HepG2 (cell line): ENCODE measurements at regions not wholly inside any gene's neighbourhood (a gene's known extent, or its start where the extent isn't known, plus 50 kb on each side); places are given as distances from the start of the nearest gene placed in this dataset.

ENCODE experiments used
- ERF ChIP-seq: IDR thresholded peaks from 2 replicates; pipeline ENCODE4 v1.6.1; 2018; ENCODE audit warnings: missing biosample characterization, missing genetic modification reagents
- GPN1 ChIP-seq: sonication (generic); formaldehyde crosslinking; IDR thresholded peaks from 2 replicates; pipeline ENCODE4 v1.5.1; 2020; ENCODE audit warnings: missing genetic modification reagents, borderline replicate concordance
- POLR2A ChIP-seq, 2 experiments: IDR thresholded peaks; 2 replicates each; pipeline ENCODE4 v1.6.1; 2011; ENCODE audit warnings: low read depth in 2 of 2, low read length in 2 of 2, mild to moderate bottlenecking in 1 of 2, moderate library complexity in 1 of 2; ENCODE audit not compliant: insufficient read depth in 1 of 2
- SIN3B ChIP-seq: fragments of 150-350 bp; IDR thresholded peaks from 2 replicates; pipeline ENCODE4 v1.6.1; 2014; ENCODE audit warnings: low read length
- TOPORS ChIP-seq: sonication (generic); formaldehyde crosslinking; IDR thresholded peaks from 2 replicates; pipeline ENCODE4 v1.8.0; 2023; ENCODE audit warnings: mild to moderate bottlenecking, missing genetic modification reagents
- ZNF552 ChIP-seq: sonication (generic); formaldehyde crosslinking; IDR thresholded peaks from 2 replicates; pipeline ENCODE4 v1.9.0; 2022; ENCODE audit warnings: missing genetic modification reagents, mild to moderate bottlenecking, borderline replicate concordance
- ZNF558 ChIP-seq: sonication (generic); formaldehyde crosslinking; IDR thresholded peaks from 2 replicates; pipeline ENCODE4 v1.9.0; 2022; ENCODE audit warnings: mild to moderate bottlenecking, missing genetic modification reagents, borderline replicate concordance
- ZNF589 ChIP-seq: sonication (generic); formaldehyde crosslinking; conservative IDR thresholded peaks from 2 replicates; pipeline ENCODE4 v1.8.0; 2022; ENCODE audit warnings: mild to moderate bottlenecking, moderate library complexity, missing genetic modification reagents
- ZSCAN12 ChIP-seq: sonication (generic); formaldehyde crosslinking; IDR thresholded peaks from 2 replicates; pipeline ENCODE4 v1.9.0; 2021; ENCODE audit warnings: mild to moderate bottlenecking, missing genetic modification reagents
- TF ChIP-seq, protein P1 (sequence below): IDR thresholded peaks from 2 replicates; pipeline ENCODE4 v1.6.1; 2012; ENCODE audit warnings: low read depth, low read length, improper control_type of control experiment

DNA sequence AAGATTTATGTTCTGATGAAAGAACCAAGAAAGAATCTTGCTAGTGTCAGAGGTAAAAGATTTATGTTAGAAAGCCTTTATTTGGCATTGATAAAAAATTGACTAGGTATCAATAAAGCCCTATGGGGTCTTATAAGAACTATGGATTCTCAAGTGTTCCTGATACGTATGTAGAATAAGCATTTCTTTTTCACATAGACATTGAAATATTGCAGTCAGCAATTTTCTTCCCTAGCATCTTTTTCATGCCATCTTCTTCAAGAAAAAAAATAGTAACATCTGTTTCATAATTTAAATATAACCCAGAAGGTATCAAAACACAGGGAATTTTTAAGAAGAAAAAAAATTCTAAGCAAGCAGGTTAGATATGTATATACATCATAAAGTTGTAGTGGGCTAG lies 230.6 kb downstream of the CENPW start:
- TF ChIP-seq ZNF589 (CRISPR knock-in tag) (no peak), ZNF558 (CRISPR knock-in tag) (no peak), ZNF552 (no peak), TOPORS (no peak), ERF (no peak), POLR2A (IDR thresholded peaks at IDR 0.05; ENCODE audit: insufficient read depth in 1 of 2, low read depth in 2 of 2, low read length in 2 of 2) (no peak), SIN3B (no peak), GPN1 (CRISPR knock-in tag) (no peak), ZSCAN12 (CRISPR knock-in tag) (no peak)
- TF ChIP-seq, protein P1, sequence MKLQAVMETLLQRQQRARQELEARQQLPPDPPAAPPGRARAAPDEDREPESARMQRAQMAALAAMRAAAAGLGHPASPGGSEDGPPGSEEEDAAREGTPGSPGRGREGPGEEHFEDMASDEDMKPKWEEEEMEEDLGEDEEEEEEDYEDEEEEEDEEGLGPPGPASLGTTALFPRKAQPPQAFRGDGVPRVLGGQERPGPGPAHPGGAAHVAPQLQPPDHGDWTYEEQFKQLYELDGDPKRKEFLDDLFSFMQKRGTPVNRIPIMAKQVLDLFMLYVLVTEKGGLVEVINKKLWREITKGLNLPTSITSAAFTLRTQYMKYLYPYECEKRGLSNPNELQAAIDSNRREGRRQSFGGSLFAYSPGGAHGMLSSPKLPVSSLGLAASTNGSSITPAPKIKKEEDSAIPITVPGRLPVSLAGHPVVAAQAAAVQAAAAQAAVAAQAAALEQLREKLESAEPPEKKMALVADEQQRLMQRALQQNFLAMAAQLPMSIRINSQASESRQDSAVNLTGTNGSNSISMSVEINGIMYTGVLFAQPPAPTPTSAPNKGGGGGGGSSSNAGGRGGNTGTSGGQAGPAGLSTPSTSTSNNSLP = no peak
